ENCODE measurements at regions not wholly inside any gene's neighbourhood (a gene's known extent, or its start where the extent isn't known, plus 50 kb on each side); places are given as distances from the start of the nearest gene placed in this dataset.

DNA sequence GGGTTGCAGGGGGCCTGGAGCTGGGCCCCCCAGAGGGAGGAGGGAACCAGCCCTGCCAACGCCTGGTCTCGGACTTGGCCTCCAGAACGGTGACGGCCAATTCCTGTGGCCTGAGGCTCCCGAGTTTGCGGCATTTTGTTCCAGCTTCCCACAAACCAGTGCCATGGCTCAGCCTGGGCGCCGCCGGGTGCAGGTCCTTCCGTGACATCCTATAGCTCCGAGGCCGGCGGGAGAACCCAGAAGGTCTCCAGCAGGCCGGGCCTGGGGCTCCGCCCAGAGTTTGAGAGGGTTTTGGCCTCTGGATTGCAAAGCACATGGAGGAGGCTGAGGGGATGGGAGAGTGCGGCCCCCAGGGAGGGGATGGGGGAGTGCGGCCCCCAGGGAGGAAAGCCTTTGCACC, 92.6 kb downstream of the UNCX start:
- no peak for DNase-seq (ENCODE audit: low spot score)
- CTCF ChIA-PET = no interaction called here
- H3K36me3 Mint-ChIP-seq = no peaks in the 10 kb centered on the region
- POLR2A ChIA-PET = no interaction called here
- TF ChIP-seq ZNF396 (CRISPR knock-in tag; IDR thresholded peaks at IDR 0.05; ENCODE audit: borderline replicate concordance) (no peak), NR3C1 (CRISPR knock-in tag; conservative IDR thresholded peaks at IDR 0.05; ENCODE audit: low read depth) (no peak), SMAD4 (CRISPR knock-in tag; IDR thresholded peaks at IDR 0.05) (no peak), TP53 (CRISPR knock-in tag; IDR thresholded peaks at IDR 0.05) (no peak), OVOL2 (CRISPR knock-in tag; IDR thresholded peaks at IDR 0.05; ENCODE audit: borderline replicate concordance) (no peak), ZNF121 (CRISPR knock-in tag; IDR thresholded peaks at IDR 0.05) (no peak), CBFB (CRISPR knock-in tag; IDR thresholded peaks at IDR 0.05; ENCODE audit: low read depth) (no peak), MYBL2 (CRISPR knock-in tag; IDR thresholded peaks at IDR 0.05) (no peak), ZNF671 (CRISPR knock-in tag; IDR thresholded peaks at IDR 0.05) (no peak), SMAD3 (CRISPR knock-in tag; IDR thresholded peaks at IDR 0.05; ENCODE audit: borderline replicate concordance) (no peak)
- TF ChIP-seq, protein P1, sequence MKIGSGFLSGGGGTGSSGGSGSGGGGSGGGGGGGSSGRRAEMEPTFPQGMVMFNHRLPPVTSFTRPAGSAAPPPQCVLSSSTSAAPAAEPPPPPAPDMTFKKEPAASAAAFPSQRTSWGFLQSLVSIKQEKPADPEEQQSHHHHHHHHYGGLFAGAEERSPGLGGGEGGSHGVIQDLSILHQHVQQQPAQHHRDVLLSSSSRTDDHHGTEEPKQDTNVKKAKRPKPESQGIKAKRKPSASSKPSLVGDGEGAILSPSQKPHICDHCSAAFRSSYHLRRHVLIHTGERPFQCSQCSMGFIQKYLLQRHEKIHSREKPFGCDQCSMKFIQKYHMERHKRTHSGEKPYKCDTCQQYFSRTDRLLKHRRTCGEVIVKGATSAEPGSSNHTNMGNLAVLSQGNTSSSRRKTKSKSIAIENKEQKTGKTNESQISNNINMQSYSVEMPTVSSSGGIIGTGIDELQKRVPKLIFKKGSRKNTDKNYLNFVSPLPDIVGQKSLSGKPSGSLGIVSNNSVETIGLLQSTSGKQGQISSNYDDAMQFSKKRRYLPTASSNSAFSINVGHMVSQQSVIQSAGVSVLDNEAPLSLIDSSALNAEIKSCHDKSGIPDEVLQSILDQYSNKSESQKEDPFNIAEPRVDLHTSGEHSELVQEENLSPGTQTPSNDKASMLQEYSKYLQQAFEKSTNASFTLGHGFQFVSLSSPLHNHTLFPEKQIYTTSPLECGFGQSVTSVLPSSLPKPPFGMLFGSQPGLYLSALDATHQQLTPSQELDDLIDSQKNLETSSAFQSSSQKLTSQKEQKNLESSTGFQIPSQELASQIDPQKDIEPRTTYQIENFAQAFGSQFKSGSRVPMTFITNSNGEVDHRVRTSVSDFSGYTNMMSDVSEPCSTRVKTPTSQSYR (CRISPR knock-in tag; IDR thresholded peaks at IDR 0.05) = no peak
- TF ChIP-seq, protein P2, sequence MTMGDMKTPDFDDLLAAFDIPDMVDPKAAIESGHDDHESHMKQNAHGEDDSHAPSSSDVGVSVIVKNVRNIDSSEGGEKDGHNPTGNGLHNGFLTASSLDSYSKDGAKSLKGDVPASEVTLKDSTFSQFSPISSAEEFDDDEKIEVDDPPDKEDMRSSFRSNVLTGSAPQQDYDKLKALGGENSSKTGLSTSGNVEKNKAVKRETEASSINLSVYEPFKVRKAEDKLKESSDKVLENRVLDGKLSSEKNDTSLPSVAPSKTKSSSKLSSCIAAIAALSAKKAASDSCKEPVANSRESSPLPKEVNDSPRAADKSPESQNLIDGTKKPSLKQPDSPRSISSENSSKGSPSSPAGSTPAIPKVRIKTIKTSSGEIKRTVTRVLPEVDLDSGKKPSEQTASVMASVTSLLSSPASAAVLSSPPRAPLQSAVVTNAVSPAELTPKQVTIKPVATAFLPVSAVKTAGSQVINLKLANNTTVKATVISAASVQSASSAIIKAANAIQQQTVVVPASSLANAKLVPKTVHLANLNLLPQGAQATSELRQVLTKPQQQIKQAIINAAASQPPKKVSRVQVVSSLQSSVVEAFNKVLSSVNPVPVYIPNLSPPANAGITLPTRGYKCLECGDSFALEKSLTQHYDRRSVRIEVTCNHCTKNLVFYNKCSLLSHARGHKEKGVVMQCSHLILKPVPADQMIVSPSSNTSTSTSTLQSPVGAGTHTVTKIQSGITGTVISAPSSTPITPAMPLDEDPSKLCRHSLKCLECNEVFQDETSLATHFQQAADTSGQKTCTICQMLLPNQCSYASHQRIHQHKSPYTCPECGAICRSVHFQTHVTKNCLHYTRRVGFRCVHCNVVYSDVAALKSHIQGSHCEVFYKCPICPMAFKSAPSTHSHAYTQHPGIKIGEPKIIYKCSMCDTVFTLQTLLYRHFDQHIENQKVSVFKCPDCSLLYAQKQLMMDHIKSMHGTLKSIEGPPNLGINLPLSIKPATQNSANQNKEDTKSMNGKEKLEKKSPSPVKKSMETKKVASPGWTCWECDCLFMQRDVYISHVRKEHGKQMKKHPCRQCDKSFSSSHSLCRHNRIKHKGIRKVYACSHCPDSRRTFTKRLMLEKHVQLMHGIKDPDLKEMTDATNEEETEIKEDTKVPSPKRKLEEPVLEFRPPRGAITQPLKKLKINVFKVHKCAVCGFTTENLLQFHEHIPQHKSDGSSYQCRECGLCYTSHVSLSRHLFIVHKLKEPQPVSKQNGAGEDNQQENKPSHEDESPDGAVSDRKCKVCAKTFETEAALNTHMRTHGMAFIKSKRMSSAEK (CRISPR knock-in tag; IDR thresholded peaks at IDR 0.05; ENCODE audit: borderline replicate concordance) = no peak
- TF ChIP-seq, protein P3, sequence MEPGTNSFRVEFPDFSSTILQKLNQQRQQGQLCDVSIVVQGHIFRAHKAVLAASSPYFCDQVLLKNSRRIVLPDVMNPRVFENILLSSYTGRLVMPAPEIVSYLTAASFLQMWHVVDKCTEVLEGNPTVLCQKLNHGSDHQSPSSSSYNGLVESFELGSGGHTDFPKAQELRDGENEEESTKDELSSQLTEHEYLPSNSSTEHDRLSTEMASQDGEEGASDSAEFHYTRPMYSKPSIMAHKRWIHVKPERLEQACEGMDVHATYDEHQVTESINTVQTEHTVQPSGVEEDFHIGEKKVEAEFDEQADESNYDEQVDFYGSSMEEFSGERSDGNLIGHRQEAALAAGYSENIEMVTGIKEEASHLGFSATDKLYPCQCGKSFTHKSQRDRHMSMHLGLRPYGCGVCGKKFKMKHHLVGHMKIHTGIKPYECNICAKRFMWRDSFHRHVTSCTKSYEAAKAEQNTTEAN (CRISPR knock-in tag; IDR thresholded peaks at IDR 0.05) = no peak
- H3K9me3 Mint-ChIP-seq = 0 out of 2 replicates have a peak, but pooled peaks cover 7% of the 10 kb centered on the region
- H3K27me3 Mint-ChIP-seq (ENCODE audit: low read depth) = no peaks in the 10 kb centered on the region
- H3K4me3 Mint-ChIP-seq = no peak overlapping the region
- H3K27ac Mint-ChIP-seq = no peak overlapping the region
- H3K4me1 Mint-ChIP-seq = no peaks in the 10 kb centered on the region
- ATAC-seq = no peak

DNA sequence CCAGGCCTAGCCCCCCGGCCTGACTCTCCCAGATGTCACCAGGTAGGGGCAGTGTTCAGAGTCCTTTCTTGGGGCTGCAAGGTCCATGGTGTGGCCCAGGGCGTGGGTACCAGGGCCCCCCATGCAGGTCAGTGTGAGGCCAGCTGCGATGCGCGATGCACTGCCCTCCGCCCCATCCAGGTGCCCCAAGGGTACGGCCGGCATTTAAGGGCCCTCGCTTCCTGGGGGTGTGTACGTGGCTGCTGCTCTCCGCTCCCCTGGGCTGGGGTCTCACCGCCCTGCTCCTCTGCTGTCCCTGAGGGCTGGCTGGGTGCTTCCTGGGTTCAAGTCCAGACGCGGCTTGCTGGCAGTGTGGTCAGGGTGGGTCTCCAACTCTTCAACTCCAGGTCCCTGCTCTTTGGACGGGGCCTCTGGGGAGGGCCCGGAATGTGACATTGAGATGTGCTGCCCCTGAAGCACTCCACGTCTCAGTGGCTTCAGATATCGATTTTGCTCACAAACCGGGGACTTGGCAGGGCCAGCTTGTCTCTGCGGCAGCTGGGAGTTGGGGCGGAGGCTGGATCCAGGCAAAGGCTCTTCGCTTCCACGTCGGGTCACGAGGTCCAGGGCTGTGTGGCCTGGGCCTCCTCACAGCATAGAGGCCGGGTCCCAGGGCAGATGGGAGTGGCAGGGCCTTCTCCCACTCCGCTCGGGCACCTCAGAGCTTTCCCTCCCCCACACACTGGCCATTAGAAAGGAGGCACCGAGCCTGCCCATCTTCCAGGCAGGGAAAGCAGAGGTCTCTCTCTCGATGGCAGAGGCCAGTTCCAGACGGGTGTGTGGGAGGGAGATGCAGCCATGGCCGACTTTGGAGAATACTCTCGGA, 93.2 kb downstream of the UNCX start:
- CTCF ChIA-PET = no interaction called here
- TF ChIP-seq, protein P4, sequence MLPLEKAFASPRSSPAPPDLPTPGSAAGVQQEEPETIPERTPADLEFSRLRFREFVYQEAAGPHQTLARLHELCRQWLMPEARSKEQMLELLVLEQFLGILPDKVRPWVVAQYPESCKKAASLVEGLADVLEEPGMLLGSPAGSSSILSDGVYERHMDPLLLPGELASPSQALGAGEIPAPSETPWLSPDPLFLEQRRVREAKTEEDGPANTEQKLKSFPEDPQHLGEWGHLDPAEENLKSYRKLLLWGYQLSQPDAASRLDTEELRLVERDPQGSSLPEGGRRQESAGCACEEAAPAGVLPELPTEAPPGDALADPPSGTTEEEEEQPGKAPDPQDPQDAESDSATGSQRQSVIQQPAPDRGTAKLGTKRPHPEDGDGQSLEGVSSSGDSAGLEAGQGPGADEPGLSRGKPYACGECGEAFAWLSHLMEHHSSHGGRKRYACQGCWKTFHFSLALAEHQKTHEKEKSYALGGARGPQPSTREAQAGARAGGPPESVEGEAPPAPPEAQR (CRISPR knock-in tag; IDR thresholded peaks at IDR 0.05) = no peak
- TF ChIP-seq, protein P5, sequence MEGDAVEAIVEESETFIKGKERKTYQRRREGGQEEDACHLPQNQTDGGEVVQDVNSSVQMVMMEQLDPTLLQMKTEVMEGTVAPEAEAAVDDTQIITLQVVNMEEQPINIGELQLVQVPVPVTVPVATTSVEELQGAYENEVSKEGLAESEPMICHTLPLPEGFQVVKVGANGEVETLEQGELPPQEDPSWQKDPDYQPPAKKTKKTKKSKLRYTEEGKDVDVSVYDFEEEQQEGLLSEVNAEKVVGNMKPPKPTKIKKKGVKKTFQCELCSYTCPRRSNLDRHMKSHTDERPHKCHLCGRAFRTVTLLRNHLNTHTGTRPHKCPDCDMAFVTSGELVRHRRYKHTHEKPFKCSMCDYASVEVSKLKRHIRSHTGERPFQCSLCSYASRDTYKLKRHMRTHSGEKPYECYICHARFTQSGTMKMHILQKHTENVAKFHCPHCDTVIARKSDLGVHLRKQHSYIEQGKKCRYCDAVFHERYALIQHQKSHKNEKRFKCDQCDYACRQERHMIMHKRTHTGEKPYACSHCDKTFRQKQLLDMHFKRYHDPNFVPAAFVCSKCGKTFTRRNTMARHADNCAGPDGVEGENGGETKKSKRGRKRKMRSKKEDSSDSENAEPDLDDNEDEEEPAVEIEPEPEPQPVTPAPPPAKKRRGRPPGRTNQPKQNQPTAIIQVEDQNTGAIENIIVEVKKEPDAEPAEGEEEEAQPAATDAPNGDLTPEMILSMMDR (IDR thresholded peaks at IDR 0.05) = no peak
- no peak for TF ChIP-seq RELA (CRISPR knock-in tag; IDR thresholded peaks at IDR 0.05; ENCODE audit: borderline replicate concordance)
- TF ChIP-seq, protein P6, sequence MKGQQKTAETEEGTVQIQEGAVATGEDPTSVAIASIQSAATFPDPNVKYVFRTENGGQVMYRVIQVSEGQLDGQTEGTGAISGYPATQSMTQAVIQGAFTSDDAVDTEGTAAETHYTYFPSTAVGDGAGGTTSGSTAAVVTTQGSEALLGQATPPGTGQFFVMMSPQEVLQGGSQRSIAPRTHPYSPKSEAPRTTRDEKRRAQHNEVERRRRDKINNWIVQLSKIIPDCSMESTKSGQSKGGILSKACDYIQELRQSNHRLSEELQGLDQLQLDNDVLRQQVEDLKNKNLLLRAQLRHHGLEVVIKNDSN (CRISPR knock-in tag; IDR thresholded peaks at IDR 0.05) = no peak
- no peak for TF ChIP-seq ETV6 (CRISPR knock-in tag; IDR thresholded peaks at IDR 0.05)
- Mint-ChIP-seq H3K4me1 (no peaks in the 10 kb centered on the region), H3K27me3 (ENCODE audit: low read depth) (no peaks in the 10 kb centered on the region), H3K36me3 (no peaks in the 10 kb centered on the region), H3K27ac (no peak overlapping the region), H3K9me3 (0 out of 2 replicates have a peak, but pooled peaks cover 4% of the 10 kb centered on the region), H3K4me3 (no peak overlapping the region)
- ATAC-seq (no peak), DNase-seq (ENCODE audit: low spot score) (no peak)
- POLR2A ChIA-PET = no interaction called here

All from WTC11 (cell line).